Osteocyte (in vitro differentiated cells): ENCODE measurements at regions not wholly inside any gene's neighbourhood (a gene's known extent, or its start where the extent isn't known, plus 50 kb on each side); places are given as distances from the start of the nearest gene placed in this dataset.
"Not testable (repeated sequence)": the region's sequence is repeated elsewhere in the genome, so short reads cannot be mapped to it uniquely, and the experiment has no call there.

Source experiments
- DNase-seq: peaks from one replicate; pipeline ENCODE4 v3.0.0; 2021; ENCODE audit warnings: mixed read lengths; ENCODE audit not compliant: unreplicated experiment; ENCODE audit errors: extremely low spot score
- H3K27ac Mint-ChIP-seq: one replicate; pipeline ENCODE4 v1.8.0; 2021; ENCODE audit warnings: mild to moderate bottlenecking, mixed read lengths; ENCODE audit not compliant: unreplicated experiment
- H3K27me3 Mint-ChIP-seq: one replicate; pipeline ENCODE4 v1.8.0; 2021; ENCODE audit warnings: mixed read lengths; ENCODE audit not compliant: unreplicated experiment
- H3K36me3 Mint-ChIP-seq: one replicate; pipeline ENCODE4 v1.8.0; 2021; ENCODE audit warnings: mixed read lengths; ENCODE audit not compliant: unreplicated experiment
- H3K4me1 Mint-ChIP-seq: one replicate; pipeline ENCODE4 v1.8.0; 2021; ENCODE audit warnings: mixed read lengths; ENCODE audit not compliant: unreplicated experiment
- H3K4me3 Mint-ChIP-seq: one replicate; pipeline ENCODE4 v1.8.0; 2021; ENCODE audit warnings: mild to moderate bottlenecking, moderate library complexity, mixed read lengths; ENCODE audit not compliant: unreplicated experiment
- H3K9me3 Mint-ChIP-seq: one replicate; pipeline ENCODE4 v1.8.0; 2021; ENCODE audit warnings: mixed read lengths; ENCODE audit not compliant: unreplicated experiment
- CTCF ChIP-seq: fragments of 200-600 bp; sonication (generic); IDR thresholded peaks from 2 replicates; pipeline ENCODE4 v1.5.0; 2021; ENCODE audit warnings: antibody characterized with exemption, mild to moderate bottlenecking, moderate library complexity

GRCh38 chrX:47776292-47777006 lies 60.3 kb upstream of the ZNF81 start:
- Mint-ChIP-seq H3K9me3 (peaks cover 21% of the 10 kb centered on the region), H3K27me3 (peaks cover 6% of the 10 kb centered on the region), H3K27ac (no peak overlapping the region), H3K4me3 (no peak overlapping the region), H3K4me1 (no peaks in the 10 kb centered on the region), H3K36me3 (no peaks in the 10 kb centered on the region)
- TF ChIP-seq CTCF, result no peak
- no peak for DNase-seq

GRCh38 chrX:47772764-47773163 lies 63.9 kb upstream of the ZNF81 start:
- no peak for TF ChIP-seq CTCF
- H3K36me3 Mint-ChIP-seq, result no peaks in the 10 kb centered on the region
- H3K27ac Mint-ChIP-seq, result no peak overlapping the region
- peaks cover 8% of the 10 kb centered on the region for H3K27me3 Mint-ChIP-seq
- no peak for DNase-seq
- H3K9me3 Mint-ChIP-seq, result peaks cover 30% of the 10 kb centered on the region
- H3K4me1 Mint-ChIP-seq, result no peaks in the 10 kb centered on the region
- no peak overlapping the region for H3K4me3 Mint-ChIP-seq

- no peak overlapping the region for H3K27ac Mint-ChIP-seq
- TF ChIP-seq CTCF, result no peak
- peaks cover 29% of the 10 kb centered on the region for H3K9me3 Mint-ChIP-seq
- no peaks in the 10 kb centered on the region for H3K36me3 Mint-ChIP-seq
- no peaks in the 10 kb centered on the region for H3K4me1 Mint-ChIP-seq
- no peak for DNase-seq
- H3K27me3 Mint-ChIP-seq, result peaks cover 8% of the 10 kb centered on the region
- no peak overlapping the region for H3K4me3 Mint-ChIP-seq
These were observed 65.2 kb upstream of the ZNF81 start for GRCh38 chrX:47771473-47771872.

GRCh38 chrX:47762826-47763225 lies 73.9 kb upstream of the ZNF81 start:
- not testable (repeated sequence) for H3K4me1 Mint-ChIP-seq, DNase-seq, H3K27me3 Mint-ChIP-seq, H3K4me3 Mint-ChIP-seq, H3K27ac Mint-ChIP-seq, H3K36me3 Mint-ChIP-seq
- H3K9me3 Mint-ChIP-seq, result peaks cover 12% of the 10 kb centered on the region

GRCh38 chrX:47752685-47753084 lies 84.0 kb upstream of the ZNF81 start:
- no peak for TF ChIP-seq CTCF
- Mint-ChIP-seq H3K9me3 (peaks cover 12% of the 10 kb centered on the region), H3K27me3 (peaks cover 5% of the 10 kb centered on the region), H3K4me1 (no peaks in the 10 kb centered on the region), H3K36me3 (no peaks in the 10 kb centered on the region), H3K27ac (no peak overlapping the region), H3K4me3 (no peak overlapping the region)
- DNase-seq, result no peak
